ENCODE measurements at regions not wholly inside any gene's neighbourhood (a gene's known extent, or its start where the extent isn't known, plus 50 kb on each side); places are given as distances from the start of the nearest gene placed in this dataset.

DNA sequence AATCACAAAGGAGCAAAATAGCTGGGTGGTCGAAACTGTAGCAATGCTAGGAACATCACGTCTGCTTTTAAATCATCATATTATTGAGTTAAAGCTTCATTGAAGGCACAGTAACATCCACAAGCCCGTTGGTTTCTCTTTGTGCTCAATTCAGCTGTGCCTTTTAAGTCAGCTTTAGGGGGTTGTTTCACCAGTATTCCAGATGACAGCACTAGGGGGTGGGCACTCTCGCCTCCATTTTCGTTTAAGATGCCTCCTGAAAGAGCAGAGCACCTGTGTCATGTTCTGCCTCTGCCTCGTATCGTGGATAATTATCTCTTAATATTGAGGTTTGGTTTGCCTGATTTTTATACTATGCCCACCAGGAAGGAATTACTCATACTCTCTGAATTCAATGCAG is 139.8 kb upstream of the PTBP2 start:
- no peak overlapping the region for H3K9ac ChIP-seq (ENCODE audit: low read depth in 1 of 2, low read length in 2 of 2)
- WGBS = 69% methylated on average over 7 of the region's 7 CpGs
- H3K27me3 ChIP-seq (ENCODE audit: control insufficient read depth in 4 of 4, insufficient read depth in 4 of 4, low read length in 3 of 4) = no peaks in the 10 kb centered on the region
- H3K4me3 ChIP-seq (ENCODE audit: low read depth in 1 of 3, low read length in 3 of 3) = no peak overlapping the region
- H3K27ac ChIP-seq (ENCODE audit: low read depth in 1 of 2, low read length in 2 of 2) = no peak overlapping the region
- no peaks in the 10 kb centered on the region for H3K36me3 ChIP-seq (ENCODE audit: control insufficient read depth in 4 of 4, insufficient read depth in 3 of 4, low read depth in 1 of 4, low read length in 3 of 4)
- H3K4me1 ChIP-seq (ENCODE audit: control insufficient read depth in 4 of 4, insufficient read depth in 4 of 4, low read length in 3 of 4) = no peaks in the 10 kb centered on the region
- no peak for DNase-seq (ENCODE audit: low spot score)
- no peaks in the 10 kb centered on the region for H3K9me3 ChIP-seq (ENCODE audit: control insufficient read depth in 4 of 4, low read length in 3 of 4)
- no peak for TF ChIP-seq NR2F2 (IDR thresholded peaks at IDR 0.05)

DNA sequence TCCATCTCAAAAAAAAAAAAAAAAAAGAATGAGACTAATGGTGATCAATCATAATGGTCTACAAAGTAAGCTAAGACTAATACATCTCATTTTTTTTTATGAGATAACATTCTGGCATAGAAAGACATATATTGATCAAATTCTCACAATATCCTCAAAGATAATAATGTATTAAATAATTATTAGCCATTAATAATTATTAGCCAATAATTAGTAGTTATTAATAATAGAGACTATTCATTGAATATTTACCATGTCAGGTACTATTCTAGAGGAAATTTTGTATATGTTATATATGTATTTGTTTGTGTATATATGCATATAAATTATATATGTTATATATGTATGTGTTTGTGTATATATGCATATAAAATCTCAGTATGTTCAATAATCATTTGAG is 137.7 kb upstream of the PTBP2 start:
- no peaks in the 10 kb centered on the region for H3K36me3 ChIP-seq (ENCODE audit: control insufficient read depth in 4 of 4, insufficient read depth in 3 of 4, low read depth in 1 of 4, low read length in 3 of 4)
- H3K27ac ChIP-seq (ENCODE audit: low read depth in 1 of 2, low read length in 2 of 2) = no peak overlapping the region

DNA sequence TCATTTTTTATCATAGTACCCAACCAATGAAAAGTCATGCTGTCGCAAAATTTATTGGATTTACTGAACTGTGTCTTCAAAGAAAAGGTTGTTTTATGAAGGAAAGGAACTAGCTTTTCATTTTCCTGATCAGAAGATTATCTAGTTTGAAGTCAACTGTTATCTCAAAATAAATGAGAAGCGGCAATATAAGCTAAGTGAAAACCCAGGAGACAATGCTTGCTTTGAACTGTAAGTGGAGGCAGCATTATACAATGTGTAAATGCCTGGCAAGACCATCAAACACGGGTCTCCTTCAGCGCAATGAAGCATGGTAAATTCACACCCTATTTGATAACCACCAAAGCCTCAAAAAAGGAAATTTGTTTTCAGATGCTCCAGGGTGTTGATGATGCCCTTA is 134.4 kb upstream of the PTBP2 start:
- H3K27ac ChIP-seq (ENCODE audit: low read depth in 1 of 2, low read length in 2 of 2) = no peak overlapping the region
- WGBS = 69% methylated on average over 4 of the region's 4 CpGs
- H3K36me3 ChIP-seq (ENCODE audit: control insufficient read depth in 4 of 4, insufficient read depth in 3 of 4, low read depth in 1 of 4, low read length in 3 of 4) = no peaks in the 10 kb centered on the region
- H3K9me3 ChIP-seq (ENCODE audit: control insufficient read depth in 4 of 4, low read length in 3 of 4) = no peaks in the 10 kb centered on the region
- no peaks in the 10 kb centered on the region for H3K27me3 ChIP-seq (ENCODE audit: control insufficient read depth in 4 of 4, insufficient read depth in 4 of 4, low read length in 3 of 4)
- H3K4me1 ChIP-seq (ENCODE audit: control insufficient read depth in 4 of 4, insufficient read depth in 4 of 4, low read length in 3 of 4) = no peaks in the 10 kb centered on the region
- TF ChIP-seq NR2F2 (IDR thresholded peaks at IDR 0.05) (no peak), RAD21 (IDR thresholded peaks at IDR 0.05) (no peak), JUND (IDR thresholded peaks at IDR 0.05) (no peak), RXRA (IDR thresholded peaks at IDR 0.05) (no peak), HNF4G (IDR thresholded peaks at IDR 0.05) (no peak), ATF3 (IDR thresholded peaks at IDR 0.05) (no peak), CTCF (IDR thresholded peaks at IDR 0.05; ENCODE audit: low read depth, low read length, missing input control) (no peak), YY1 (IDR thresholded peaks at IDR 0.05) (no peak)
- no peak overlapping the region for H3K9ac ChIP-seq (ENCODE audit: low read depth in 1 of 2, low read length in 2 of 2)
- no peak overlapping the region for H3K4me3 ChIP-seq (ENCODE audit: low read depth in 1 of 3, low read length in 3 of 3)
- no peak for DNase-seq (ENCODE audit: low spot score)

More for the DNA sequence above, 137.7 kb upstream of the PTBP2 start:
- Histone ChIP-seq H3K9me3 (ENCODE audit: control insufficient read depth in 4 of 4, low read length in 3 of 4) (no peaks in the 10 kb centered on the region), H3K4me1 (ENCODE audit: control insufficient read depth in 4 of 4, insufficient read depth in 4 of 4, low read length in 3 of 4) (no peaks in the 10 kb centered on the region), H3K9ac (ENCODE audit: low read depth in 1 of 2, low read length in 2 of 2) (no peak overlapping the region), H3K4me3 (ENCODE audit: low read depth in 1 of 3, low read length in 3 of 3) (no peak overlapping the region), H3K27me3 (ENCODE audit: control insufficient read depth in 4 of 4, insufficient read depth in 4 of 4, low read length in 3 of 4) (no peaks in the 10 kb centered on the region)
- DNase-seq (ENCODE audit: low spot score) = no peak
- TF ChIP-seq ZBTB33 (IDR thresholded peaks at IDR 0.05) (no peak), MAX (IDR thresholded peaks at IDR 0.05) (no peak)

Measured in liver (tissue), 8 donors.